GM18868 (cell line): ENCODE measurements at regions not wholly inside any gene's neighbourhood (a gene's known extent, or its start where the extent isn't known, plus 50 kb on each side); places are given as distances from the start of the nearest gene placed in this dataset.

Experiments used
- ATAC-seq: cut with Tn5 transposase; IDR thresholded peaks from one replicate; pipeline ENCODE4 v1.9.1; 2021; ENCODE audit warnings: mild to moderate bottlenecking, moderate library complexity; ENCODE audit not compliant: unreplicated experiment

GRCh38 chr10:131805696-131806095 lies 95.1 kb upstream of the PPP2R2D start:
- no peak for ATAC-seq

GRCh38 chr10:131806146-131806545 lies 94.7 kb upstream of the PPP2R2D start:
- no peak for ATAC-seq

DNA sequence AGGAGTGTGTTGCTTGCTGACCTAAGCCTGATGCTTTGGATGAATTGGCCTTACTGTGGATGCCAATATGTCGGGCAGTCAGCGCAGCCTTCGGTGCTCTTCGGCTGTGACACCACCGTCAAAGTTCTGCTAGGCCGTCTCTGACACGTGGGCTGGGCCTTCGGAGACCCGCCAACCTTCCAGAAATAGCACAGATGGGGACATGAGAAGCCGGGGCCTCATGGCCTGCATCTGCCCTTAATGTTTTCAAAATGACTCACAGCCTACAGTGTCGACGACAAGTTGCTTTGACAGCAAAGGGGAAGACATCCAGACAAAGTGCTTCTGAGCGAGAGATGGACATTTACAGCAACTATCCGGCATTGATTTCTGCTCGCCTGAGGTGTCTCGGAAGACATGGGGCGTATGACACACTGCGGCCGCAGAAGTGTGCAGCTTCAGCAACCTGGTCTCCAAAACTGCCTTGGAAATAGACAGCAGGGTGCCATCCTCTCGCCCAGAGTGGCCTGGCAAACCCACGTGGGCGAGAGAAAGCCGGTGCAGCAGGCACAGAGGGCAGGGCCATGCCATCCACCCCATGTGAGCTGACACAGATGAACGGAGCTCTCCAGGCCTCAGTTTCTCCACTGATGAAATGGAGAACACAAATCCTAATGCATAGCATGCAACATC lies 94.0 kb upstream of the PPP2R2D start:
- no peak for ATAC-seq

- no peak for ATAC-seq
Measured at GRCh38 chr10:131808370-131808930, 92.4 kb upstream of the PPP2R2D start.

DNA sequence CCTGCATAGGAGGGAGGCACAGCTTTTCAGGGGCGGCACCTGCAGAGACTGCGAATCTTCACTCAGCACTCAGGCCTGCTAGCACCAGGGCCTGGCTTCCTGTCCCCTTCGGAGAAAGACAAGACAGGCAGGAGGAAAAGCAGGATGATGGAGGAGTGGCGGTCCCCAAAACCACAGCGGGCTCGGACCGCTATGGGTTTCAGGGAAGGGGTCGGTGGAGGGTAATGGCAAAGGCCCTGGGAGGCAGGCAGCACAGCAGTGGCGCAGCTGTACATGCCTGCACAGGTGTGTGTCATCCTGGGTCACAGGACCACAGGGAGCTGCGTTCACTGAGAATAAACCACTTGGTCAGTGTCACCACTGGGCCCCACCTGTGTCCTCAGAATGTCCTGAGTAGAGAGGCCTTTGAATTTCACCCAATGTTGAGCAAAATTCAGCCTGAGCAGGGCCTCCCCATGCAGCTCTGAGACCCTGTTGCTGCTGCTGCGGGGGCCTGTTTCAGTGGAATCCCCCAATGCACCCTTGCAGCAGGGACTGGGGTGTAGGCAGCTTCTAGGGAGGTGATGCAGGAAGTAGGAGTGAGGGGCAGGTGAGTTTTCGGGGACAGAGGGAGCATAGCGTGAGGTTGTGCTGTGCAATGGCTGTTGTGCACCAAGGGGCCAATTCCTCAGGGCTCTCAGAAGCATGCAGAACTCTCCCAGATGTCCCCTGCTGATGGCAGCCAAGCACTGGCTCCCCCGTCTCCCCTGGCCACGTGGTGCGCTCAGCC lies 90.6 kb upstream of the PPP2R2D start:
- no peak for ATAC-seq

GRCh38 chr10:131810805-131811629 lies 89.8 kb upstream of the PPP2R2D start:
- no peak for ATAC-seq

- no peak for ATAC-seq
Measured at GRCh38 chr10:131811630-131812403, 89.0 kb upstream of the PPP2R2D start.

- ATAC-seq = no peak
Measured at GRCh38 chr10:131812736-131813604, 87.8 kb upstream of the PPP2R2D start.

DNA sequence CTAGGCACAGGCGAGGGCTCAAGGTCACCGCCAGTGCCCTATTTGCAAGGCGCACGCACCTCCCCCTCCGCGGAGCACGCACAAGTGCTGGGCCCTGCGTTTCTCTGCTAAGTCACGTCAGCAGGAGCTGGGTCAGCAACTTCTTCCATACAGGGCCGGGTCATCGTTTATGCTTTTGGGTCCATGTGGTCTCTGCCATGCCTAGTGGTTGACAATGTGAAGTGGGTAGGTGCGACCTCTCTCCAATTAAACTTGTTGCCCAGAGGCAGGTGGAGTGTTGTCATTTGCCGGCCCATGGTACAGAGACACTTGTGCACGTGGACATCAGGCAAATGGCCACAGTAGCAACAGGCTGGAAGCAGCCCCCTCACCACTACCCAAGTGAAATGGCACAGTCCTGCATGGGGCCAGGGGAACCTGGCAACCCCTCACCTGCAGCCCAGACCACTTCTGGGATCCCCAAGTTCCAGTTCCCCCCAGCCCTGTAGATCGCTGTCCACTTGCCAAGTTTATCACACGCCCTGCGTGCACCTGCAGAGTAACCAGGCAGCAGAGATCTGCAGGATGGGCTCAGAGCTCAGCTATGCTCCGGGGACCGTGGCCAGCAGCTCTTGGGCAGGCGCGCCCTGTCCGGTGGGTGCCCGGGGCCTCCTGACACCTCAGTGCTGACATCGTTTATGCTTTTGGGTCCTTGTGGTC lies 86.1 kb upstream of the PPP2R2D start:
- no peak for ATAC-seq

DNA sequence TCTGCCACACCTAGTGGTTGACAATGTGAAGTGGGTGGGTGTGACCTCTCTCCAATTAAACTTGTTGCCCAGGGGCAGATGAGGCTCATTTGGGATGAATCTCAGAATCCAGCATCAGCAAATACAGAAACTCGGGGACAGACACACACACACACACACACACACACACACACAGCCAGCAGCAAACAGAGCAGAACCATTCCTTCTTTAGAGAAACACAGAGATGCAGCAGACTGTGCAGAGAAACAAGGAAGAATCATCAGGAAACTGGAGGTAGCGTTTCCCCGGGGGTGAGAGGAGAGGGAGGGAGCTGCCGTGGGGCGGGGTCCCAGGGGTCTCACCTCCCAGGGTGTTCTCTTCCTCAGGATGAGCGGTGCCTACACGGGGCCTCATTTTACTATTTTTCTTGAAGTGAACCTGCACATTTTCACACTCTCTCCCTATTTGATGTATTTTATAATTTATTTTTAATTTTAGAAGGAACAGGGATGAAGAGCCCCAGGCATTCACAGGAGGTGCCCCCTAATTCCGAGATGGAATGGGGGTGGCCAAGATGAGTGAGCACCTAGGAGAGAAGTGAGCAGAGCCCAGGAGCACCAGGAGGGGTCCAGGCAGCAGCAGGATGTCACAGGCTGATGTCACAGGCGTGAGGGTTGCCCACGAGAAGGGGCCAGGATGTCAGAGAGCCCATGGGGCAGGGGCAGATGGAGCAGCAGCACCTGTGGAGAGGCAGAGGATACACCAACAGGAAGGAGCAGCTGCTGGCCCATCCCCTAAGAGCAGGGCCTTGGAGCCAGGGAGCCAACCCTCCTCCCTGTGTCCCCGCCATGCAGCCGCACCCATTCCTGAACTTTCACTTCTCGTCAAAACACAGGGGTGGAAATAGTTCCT lies 85.3 kb upstream of the PPP2R2D start:
- no peak for ATAC-seq

GRCh38 chr10:131816157-131816775 lies 84.5 kb upstream of the PPP2R2D start:
- no peak for ATAC-seq

DNA sequence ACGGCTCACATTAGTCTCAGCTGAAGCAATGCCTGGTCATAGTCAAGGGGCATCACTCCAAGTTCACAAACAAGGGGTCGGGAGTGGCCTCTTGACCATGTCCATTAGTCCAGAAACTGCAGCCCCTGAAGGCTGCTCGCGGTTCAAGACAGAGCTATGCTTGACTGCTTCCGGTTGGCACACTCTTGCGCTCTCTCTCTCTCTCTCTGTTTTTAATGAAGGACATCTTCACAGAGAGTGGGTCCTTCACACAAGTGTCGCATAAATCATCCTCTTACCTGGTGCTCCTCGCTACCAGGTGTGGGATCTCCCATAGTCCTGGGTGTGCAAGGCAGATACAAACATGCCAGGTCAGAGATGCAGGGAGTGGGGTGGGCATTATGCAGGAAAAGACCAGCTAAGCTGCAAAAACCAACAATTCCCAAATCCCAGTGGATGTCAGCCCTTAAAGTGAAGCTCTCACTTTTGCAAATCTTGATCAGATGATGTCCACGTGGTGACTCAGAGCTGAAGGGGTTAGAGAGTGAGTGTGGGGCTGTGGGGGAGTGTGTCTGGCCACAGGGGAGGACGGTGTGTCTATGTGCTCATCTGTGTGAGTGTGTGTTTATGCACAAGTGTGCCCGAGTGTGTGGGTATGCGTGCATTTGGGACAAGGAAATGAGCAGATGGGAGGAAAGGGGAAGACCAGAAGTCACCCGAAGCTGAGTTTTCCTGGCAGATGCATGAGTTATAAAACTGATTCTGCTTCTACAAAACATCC lies 83.7 kb upstream of the PPP2R2D start:
- ATAC-seq = no peak

DNA sequence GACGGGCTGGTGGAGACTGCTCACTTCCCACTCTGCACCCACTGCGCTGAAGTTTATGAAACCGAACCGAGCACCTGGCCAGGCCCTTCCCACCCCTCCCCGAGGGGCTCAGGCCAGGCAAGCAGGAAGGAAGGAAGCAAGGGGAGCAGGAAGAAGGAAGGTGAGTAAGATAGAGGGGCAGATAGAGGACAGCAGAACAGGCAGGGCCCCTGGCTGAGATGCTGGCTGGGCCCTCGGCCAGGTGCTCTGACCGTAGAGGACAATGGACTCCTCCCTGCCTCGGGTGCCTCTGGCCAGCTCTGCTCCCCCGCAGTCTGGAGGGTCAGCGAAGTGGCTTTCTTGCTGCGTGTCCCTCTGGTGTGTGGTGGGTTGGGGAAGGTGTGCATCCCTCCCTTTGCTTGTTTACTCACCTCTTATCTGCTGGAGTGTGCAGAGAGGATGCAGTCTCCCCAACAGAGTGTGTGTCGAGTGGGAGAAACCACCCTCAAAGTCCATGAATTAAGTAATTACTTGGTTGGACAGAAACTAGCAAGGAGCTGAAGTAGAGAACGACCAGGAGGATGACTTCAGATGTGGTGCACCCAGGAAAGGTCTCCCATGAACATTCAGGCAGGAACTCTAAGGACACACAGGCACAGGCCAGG lies 82.8 kb upstream of the PPP2R2D start:
- ATAC-seq = no peak

GRCh38 chr10:131818510-131819234 lies 82.1 kb upstream of the PPP2R2D start:
- ATAC-seq = no peak

DNA sequence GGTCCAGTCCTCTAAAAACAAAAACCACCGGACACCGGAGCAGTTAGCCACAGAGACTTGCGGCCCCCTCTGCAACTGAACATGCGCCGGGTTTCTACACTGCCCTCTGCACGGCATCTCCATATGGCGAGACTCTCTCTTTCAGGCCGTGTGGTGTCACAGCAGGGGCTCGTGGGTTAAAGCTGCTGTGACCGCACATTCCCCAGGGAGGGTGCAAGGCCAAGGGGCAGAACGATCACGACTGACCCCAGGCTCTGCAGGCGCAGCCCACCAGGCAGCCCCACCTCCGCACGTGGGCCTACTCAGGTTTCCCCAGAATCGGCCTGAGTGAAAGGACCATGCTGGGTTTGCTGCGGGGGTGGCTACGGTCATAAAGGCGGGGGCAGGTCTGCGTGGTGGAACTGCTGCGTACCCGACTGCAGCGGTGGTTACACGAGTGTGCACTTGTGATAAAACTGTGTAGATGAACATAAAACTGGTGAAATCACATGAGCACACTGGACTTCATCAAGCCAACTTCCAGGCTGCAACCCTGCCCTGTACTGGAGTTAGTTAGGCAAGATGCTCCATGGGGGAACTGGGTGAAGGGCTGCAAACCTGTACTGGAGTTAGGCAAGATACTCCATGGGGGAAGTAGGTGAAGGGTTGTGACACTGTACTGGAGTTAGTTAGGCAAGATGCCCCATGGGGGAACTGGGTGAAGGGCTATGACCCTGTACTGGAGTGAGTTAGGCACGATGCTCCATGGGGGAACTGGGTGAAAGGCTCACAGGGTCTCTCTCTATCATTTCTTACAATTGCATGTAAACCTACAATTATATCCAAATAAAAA lies 81.4 kb upstream of the PPP2R2D start:
- ATAC-seq = no peak
